ENCODE measurements at regions not wholly inside any gene's neighbourhood (a gene's known extent, or its start where the extent isn't known, plus 50 kb on each side); places are given as distances from the start of the nearest gene placed in this dataset.

GRCh38 chr5:96282020-96282419, 151.0 kb downstream of the PCSK1 start:
- DNase-seq, result no peak

- no peak for DNase-seq
Observed at GRCh38 chr5:96280946-96281393, 152.1 kb downstream of the PCSK1 start.

DNA sequence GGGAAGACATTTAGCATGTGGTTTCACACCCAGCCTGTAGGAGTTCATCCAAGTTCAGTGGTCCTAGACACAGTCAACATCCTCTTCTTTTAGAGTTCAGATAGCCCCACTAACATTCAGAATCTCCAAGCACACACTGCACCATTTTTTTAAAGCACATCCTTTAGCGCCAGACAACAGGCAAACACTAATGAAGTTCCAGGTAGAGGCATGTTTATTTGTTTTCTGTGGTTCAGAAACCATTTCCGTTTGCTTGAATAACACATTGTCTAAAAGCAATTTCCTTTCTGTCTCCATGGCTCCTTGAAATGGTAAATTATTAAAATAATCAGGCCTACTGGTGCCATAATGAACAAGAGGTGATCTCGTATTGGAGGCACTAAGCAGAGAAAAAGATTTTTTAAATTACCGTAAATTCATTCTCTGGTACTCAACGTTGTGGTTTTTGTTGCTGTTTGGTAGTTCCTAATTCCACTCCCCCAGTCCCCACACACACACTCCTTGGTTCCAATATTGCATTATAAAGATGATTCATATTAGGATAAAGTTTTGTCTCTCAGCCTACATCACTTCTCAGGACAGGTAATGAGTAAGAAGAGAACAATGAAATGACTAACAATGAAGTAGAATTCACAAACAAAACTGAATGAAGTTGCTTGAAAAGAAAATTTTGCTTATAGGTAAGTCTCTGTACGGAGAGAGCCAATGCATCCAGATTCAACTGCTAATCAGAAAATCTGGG, 153.1 kb downstream of the PCSK1 start:
- no peak for DNase-seq

DNA sequence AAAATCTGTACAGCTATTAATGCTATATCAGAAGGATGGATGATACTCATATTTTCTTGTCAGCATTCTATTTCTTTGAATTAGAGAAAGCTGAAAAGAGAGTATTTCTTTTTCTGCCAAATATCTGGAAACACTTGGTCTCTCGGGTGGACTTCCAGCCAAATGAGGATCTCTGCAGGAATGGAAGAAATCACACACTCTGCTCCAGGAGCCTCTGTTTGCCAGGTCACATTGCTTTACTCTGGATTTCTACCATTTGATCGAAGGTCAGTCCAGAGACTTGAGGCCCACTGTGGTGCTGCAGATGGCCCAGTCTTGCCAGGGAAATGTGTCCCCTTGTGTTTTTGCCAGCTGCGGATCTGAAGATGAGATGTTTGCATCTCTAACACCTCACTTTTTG, 154.1 kb downstream of the PCSK1 start:
- no peak for DNase-seq

GRCh38 chr5:96275051-96275450, 158.0 kb downstream of the PCSK1 start:
- DNase-seq, result no peak

- no peak for DNase-seq
Observed at GRCh38 chr5:96265487-96265886, 167.6 kb downstream of the PCSK1 start.

DNA sequence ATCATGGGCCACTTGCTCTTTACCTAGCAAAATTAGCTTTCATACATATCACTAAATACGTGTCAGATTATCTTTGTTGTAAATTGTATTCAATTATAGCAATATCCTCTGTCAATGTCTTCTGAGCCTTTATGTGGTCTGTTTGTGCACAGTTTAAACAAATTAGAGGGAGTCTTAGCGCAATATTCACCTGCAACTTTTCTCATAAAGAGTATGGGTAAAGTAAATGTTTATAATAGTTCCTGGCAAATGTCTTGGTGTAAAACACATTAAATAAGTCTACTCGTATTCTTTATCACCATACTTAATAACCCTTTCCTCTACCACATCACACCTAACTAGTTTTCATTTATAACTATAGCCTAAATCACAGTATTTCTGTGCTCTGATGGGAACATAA, 169.0 kb downstream of the PCSK1 start:
- DNase-seq, result no peak

DNA sequence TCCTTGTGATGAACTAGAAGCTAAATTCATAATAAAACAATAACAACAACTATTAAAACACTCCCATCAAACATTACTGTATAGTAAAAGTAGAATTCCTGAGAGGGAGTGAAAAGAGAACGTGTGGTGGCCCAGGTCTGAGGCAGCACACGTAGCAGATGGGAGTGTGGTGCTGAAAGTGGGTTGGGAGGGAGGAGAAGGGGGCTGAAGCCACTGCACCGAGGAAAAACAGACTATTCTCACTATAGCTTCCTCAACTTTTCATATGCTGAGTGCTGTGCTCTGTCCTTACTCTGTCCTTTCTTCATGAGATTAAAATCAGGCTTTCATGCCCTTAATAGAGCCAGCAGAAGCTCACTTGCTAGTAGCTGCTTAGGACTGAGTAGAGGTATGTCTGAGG, 170.9 kb downstream of the PCSK1 start:
- no peak for DNase-seq

DNA sequence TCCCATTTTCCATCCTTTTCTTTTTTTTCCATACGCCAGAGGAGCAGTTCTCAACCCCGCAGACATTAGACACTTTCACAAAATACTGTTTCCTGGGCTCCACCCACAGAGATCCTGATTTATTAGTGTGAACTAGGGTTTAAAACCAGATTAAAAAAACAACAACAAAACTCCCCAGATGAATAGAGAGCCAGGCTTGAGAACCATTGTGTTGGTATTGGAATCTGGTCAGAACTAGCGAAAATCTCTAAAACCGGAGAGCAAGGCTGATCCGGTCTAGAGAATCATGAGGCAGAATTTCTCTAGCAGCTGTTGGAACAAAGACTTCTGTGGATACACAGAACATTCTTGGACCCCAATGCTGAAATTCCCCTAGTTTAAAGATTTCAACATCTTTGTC, 173.0 kb downstream of the PCSK1 start:
- no peak for DNase-seq

DNA sequence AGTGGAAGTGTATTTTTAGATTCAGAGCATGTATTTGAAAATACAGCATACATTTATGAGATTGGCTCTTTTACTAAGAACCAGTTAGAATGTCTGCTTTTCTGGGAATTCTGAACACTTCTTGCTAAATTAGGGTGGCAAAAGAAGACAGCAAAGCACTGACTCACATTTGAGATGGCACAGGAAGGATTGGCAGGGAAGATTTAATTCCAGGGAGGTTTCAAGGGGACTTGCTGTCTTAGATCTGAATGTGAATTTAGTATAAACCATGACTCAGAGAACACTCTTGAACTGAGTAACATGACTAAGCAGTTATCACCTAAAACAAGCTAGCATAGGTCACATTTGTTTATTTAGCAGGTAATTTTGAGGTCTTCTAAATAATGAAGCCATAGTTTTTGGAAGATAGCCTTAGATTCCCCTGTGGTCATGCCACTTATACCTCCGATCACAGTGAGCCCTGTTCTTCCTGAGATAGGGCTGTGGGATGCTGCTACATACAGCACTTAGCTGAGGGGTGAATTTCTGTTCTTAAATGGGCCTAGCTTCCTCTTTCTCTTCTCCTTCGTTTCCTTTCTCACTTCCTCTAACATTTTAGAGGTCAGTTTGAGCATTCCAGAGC, 173.8 kb downstream of the PCSK1 start:
- DNase-seq, result no peak

DNA sequence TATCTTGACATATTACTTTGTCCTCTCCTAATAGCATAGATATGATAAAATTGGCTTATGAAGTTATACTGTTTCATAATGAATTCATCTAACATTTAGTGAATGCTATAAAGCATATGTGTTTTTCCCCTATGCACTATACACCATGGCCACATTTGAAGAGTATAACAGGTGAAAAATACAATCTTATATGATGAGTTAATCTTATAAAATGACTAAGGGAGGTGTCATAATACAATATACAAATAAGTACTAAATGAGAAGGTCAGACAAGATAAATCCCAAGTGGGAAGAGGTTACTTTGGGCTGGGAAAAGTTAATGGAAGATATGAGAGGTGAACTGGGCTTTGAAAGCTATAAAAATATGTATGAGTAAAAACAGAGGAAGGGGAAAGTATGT, 174.4 kb downstream of the PCSK1 start:
- no peak for DNase-seq

DNA sequence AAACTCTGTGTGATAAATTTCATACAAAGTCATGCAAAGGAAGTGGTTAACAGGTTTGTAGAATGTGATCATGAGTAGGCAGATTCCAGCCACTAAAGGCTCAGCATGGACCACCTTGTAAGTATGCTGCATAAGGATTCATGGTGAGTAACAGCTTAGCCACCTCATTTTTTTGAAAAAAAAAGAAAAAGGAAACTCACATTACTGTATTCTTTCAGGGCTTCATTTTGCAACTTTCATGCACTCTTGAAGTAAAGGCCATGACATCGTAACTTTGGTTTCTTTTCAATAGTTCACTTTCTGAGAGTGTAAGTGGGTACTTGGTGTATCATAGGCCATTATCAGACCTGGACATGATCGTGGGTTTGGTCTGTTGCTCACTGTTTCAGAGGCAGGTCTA, 175.1 kb downstream of the PCSK1 start:
- no peak for DNase-seq

- no peak for DNase-seq
Observed at GRCh38 chr5:96256795-96257470, 176.1 kb downstream of the PCSK1 start.

DNA sequence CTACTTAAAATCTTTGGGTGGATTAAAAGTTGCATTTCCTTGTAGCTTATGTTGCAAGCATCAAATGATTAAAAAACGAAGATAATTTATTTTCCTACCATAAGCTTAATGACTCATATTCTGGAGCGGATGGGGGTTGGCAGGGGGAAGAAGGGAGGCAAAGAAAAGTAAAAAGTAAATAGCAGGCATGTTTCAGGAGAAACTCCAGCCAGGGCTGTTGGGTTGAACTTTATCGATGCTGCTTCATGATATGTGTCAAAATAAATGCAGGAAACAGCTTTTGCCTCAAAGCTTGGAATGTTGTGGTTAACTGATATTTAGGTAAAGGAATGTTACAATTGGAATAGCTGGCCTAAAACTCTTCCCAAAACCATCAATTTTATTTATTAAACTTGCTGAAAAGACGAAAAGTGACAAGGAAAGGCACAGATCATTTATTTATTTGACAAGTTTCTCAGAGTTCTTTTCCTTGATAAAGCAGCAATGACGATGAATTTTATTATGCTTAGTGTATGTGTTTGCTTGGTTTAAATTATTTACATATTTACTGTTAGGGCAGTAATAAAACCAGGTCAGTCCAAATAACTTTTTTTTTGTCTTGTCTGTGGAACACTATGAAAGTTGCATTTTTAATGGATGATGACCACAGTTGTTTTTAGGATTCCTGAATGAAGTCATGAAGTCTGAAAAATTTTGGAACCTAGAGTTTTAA, 177.9 kb downstream of the PCSK1 start:
- no peak for DNase-seq

DNA sequence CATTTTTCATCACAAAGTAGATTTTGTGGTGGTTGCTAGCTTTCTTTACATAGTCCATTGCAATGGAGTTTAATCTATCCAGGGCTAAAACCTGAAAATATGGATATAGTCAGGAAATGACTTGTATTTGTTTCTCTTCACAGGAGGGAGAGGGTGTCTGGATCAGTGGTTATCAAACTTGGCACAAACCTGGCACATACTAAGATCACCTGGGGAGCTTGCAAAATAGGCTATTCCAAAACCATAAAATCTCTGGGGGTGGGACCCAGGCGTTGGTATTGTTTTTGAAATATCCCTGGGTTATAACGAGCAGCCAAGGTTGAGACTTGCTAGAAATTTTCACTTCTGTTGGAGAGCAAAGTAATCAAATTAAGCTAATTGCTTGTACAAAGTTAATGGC, 179.9 kb downstream of the PCSK1 start:
- DNase-seq, result no peak

DNA sequence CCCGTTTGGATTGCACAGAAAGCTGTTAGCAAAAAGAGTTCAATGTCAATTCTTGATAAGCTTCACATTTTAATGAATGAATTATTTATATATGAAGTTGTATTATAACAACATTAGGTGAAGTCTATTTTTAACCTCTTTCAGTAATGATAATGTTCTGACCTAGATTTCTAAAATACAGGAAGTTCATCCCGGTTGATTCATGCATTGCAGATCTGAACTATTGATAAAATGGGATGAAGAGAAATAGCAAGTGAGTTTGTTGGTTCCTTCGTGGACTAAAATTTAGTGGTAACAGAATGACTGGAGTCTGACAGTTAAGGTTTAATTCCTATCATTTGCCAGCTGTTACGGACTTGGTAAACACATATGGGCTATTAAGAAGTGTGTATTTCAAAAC, 180.5 kb downstream of the PCSK1 start:
- no peak for DNase-seq

GRCh38 chr5:96250782-96251181, 182.3 kb downstream of the PCSK1 start:
- DNase-seq, result no peak

DNA sequence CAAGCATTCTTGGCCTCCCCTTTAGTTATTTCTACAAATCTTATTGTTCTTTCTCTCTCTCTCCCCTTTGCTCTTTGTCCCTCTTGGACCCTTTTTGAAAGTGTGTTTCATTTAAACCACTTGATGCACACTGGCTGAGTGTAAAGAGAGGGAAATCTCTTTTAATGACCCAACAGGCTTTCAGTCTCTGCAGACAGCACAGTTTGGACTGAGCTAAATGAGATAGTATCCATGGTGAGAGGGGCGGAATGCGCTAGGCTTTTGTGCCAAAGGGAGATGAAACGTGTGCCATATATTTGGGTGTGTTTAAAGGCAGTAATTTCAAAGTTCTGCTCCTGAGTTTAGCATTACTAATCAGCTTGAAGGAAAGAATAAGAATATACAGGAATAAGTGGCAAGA, 184.9 kb downstream of the PCSK1 start:
- DNase-seq, result no peak

DNA sequence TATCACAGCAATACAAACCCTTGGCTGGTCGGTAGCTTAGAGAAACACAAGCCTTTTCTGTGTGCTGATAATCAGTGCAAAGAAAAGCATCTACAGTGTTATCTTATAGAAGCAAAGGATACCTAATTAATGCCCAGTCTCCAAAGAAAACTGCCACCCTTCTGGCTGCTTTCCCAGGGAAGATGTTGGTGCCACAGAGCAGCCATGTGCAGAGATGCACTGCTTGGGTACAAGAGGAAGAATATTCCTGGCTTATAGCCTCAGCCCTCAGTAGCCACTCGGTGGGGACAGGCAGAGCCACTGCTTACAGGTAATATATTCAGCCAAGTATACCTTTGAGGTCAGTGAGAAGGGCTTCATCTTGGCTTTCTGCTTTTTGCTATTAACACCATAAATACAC, 185.3 kb downstream of the PCSK1 start:
- no peak for DNase-seq

- DNase-seq, result no peak
Observed at GRCh38 chr5:96247097-96247701, 185.8 kb downstream of the PCSK1 start.

- DNase-seq, result no peak
Observed at GRCh38 chr5:96245140-96246091, 187.6 kb downstream of the PCSK1 start.

- no peak for DNase-seq
Observed at GRCh38 chr5:96244696-96245095, 188.4 kb downstream of the PCSK1 start.

Data from activated CD4-positive, alpha-beta T cell treated with anti-CD3 and anti-CD28 coated beads for 4 hours (primary cell).